ENCODE measurements at regions not wholly inside any gene's neighbourhood (a gene's known extent, or its start where the extent isn't known, plus 50 kb on each side); places are given as distances from the start of the nearest gene placed in this dataset.
"Not testable (repeated sequence)": the region's sequence is repeated elsewhere in the genome, so short reads cannot be mapped to it uniquely, and the experiment has no call there.

- H3K4me3 ChIP-seq: no peak overlapping the region
- intact Hi-C loops (cut with DNase I): no loop called here
- TF ChIP-seq CTCF (IDR thresholded peaks at IDR 0.05): no peak
- no peak for TF ChIP-seq POLR2A (IDR thresholded peaks at IDR 0.05)
- ATAC-seq: no peak
- no peaks in the 10 kb centered on the region for H3K4me1 ChIP-seq
- no peaks in the 10 kb centered on the region for H3K36me3 ChIP-seq
- H3K27me3 ChIP-seq: peaks cover 0 to 5% (median 0%) of the 10 kb centered on the region in 9 donors
- no peak for DNase-seq
- 63 to 71% (median 66%) methylated on average over 14 of the region's 14 CpGs for WGBS, 4 donors
- no peak overlapping the region for H3K27ac ChIP-seq
- no peaks in the 10 kb centered on the region for H3K9me3 ChIP-seq
Observed at GRCh38 chr20:48217190-48217589, 431.9 kb upstream of the SULF2 start.

- H3K27ac ChIP-seq: no peak overlapping the region
- intact Hi-C loops (cut with DNase I): no loop called here
- WGBS, 4 donors: 35 to 60% (median 42%) methylated on average over 1 to 8 of the region's 8 CpGs
- peak in 1 of 4 donors; percentile 40 for ATAC-seq
- H3K4me1 ChIP-seq: no peaks in the 10 kb centered on the region
- TF ChIP-seq CTCF (IDR thresholded peaks at IDR 0.05) (no peak), POLR2A (IDR thresholded peaks at IDR 0.05) (no peak)
- no peak overlapping the region for H3K4me3 ChIP-seq
- H3K9me3 ChIP-seq: no peaks in the 10 kb centered on the region
- peaks cover 0 to 8% (median 0%) of the 10 kb centered on the region in 9 donors for H3K27me3 ChIP-seq
- no peak for DNase-seq
- no peaks in the 10 kb centered on the region for H3K36me3 ChIP-seq
Observed at GRCh38 chr20:48215536-48215935, 430.3 kb upstream of the SULF2 start.

GRCh38 chr20:48214601-48215000, 429.3 kb upstream of the SULF2 start:
- TF ChIP-seq POLR2A (IDR thresholded peaks at IDR 0.05): no peak
- no peak for TF ChIP-seq CTCF (IDR thresholded peaks at IDR 0.05)
- Histone ChIP-seq H3K4me1 (no peaks in the 10 kb centered on the region), H3K4me3 (no peak overlapping the region), H3K36me3 (no peaks in the 10 kb centered on the region), H3K27me3 (peaks cover 0 to 8% (median 0%) of the 10 kb centered on the region in 9 donors), H3K27ac (no peak overlapping the region), H3K9me3 (no peaks in the 10 kb centered on the region)
- 53 to 73% (median 65%) methylated on average over 5 of the region's 5 CpGs for WGBS, 4 donors
- DNase-seq (no peak), ATAC-seq (no peak)
- intact Hi-C loops (cut with DNase I): loop anchor here in 2 of 10 donors (5.0 kb wide), 1 partner anchor 383 kb away; no protein-coding TSS in a partner anchor

- intact Hi-C loops (cut with DNase I): loop anchor here in 2 of 10 donors (5.0 kb wide), 1 partner anchor 384 kb away; no protein-coding TSS in a partner anchor
- DNase-seq, ATAC-seq, H3K9me3 ChIP-seq, H3K4me3 ChIP-seq, H3K27me3 ChIP-seq, H3K27ac ChIP-seq, H3K4me1 ChIP-seq, H3K36me3 ChIP-seq: not testable (repeated sequence)
- WGBS, 4 donors: 62 to 83% (median 75%) methylated on average over 10 to 12 of the region's 12 CpGs
Observed at GRCh38 chr20:48213635-48214034, 428.4 kb upstream of the SULF2 start.
